SK-N-SH (cell line): ENCODE measurements at regions not wholly inside any gene's neighbourhood (a gene's known extent, or its start where the extent isn't known, plus 50 kb on each side); places are given as distances from the start of the nearest gene placed in this dataset.

ENCODE experiments used
- CTCF ChIA-PET: fragments of 300-600, 350-600 bp; formaldehyde crosslinking; extraction: SDS; loops from one replicate; lab custom pipeline; 2021; lab: Yijun Ruan, JAX
- POLR2A ChIA-PET: fragments of 350-600 bp; sonication (Branson Sonifier 250); formaldehyde crosslinking; extraction: SDS; loops from one replicate; lab custom pipeline; 2020; ENCODE audit warnings: antibody characterized with exemption, inconsistent platforms; lab: Yijun Ruan, JAX
- DNase-seq: peaks from one replicate; pipeline ENCODE4 v3.0.0; 2012
- H2AFZ ChIP-seq: fragments of 200-600 bp; sonication (generic); 2 replicates; pipeline ENCODE4 v1.8.1; 2016; ENCODE audit warnings: antibody characterized with exemption, mild to moderate bottlenecking, low read depth
- H3F3A ChIP-seq: fragments of 200-600 bp; sonication (generic); replicated peaks from 2 replicates; pipeline ENCODE3; 2016; ENCODE audit warnings: antibody characterized with exemption, mild to moderate bottlenecking; ENCODE audit not compliant: insufficient read depth
- H3K27ac ChIP-seq, 2 experiments: fragments of 200-500 bp in 1 of 2; fragments of 200-600 bp in 1 of 2; sonication (Bioruptor generic) in 1 of 2; sonication (generic), shearing (Covaris generic) in 1 of 2; 2 replicates each; pipeline versions ENCODE4 v1.5.1 to v1.6.1; 2014 to 2016; ENCODE audit warnings: low read depth in 2 of 2, inconsistent platforms in 1 of 2, low read length in 1 of 2, mild to moderate bottlenecking in 1 of 2, mixed read lengths in 1 of 2
- H3K27me3 ChIP-seq: fragments of 200-600 bp; sonication (generic), shearing (Covaris generic); 2 replicates; pipeline ENCODE4 v1.6.1; 2016; ENCODE audit warnings: mixed run types; ENCODE audit not compliant: insufficient read depth
- H3K36me3 ChIP-seq, 2 experiments: fragments of 200-500 bp in 1 of 2; fragments of 200-600 bp in 1 of 2; sonication (Bioruptor generic) in 1 of 2; sonication (generic) in 1 of 2; replicated peaks in 1 of 2; 2 replicates each; pipeline versions ENCODE3 to v1.5.1; 2014 to 2016; ENCODE audit warnings: low read length in 1 of 2, mild to moderate bottlenecking in 1 of 2; ENCODE audit not compliant: insufficient read depth in 2 of 2, control insufficient read depth in 1 of 2
- H3K4me1 ChIP-seq, 2 experiments: fragments of 200-500 bp in 1 of 2; fragments of 200-600 bp in 1 of 2; sonication (Bioruptor generic) in 1 of 2; sonication (generic), shearing (Covaris generic) in 1 of 2; 2 replicates each; pipeline versions ENCODE4 v1.5.1 to v1.6.1; 2014 to 2016; ENCODE audit warnings: low read depth in 1 of 2, low read length in 1 of 2, mixed run types in 1 of 2; ENCODE audit not compliant: insufficient read depth in 2 of 2, control insufficient read depth in 1 of 2
- H3K4me2 ChIP-seq: fragments of 200-600 bp; sonication (generic), shearing (Covaris generic); 2 replicates; pipeline ENCODE4 v1.6.1; 2017; ENCODE audit warnings: mixed run types
- H3K4me3 ChIP-seq, 2 experiments: fragments of 200-500 bp in 1 of 2; fragments of 200-600 bp in 1 of 2; sonication (Bioruptor generic) in 1 of 2; sonication (generic), shearing (Covaris generic) in 1 of 2; 2 replicates each; pipeline versions ENCODE4 v1.5.1 to v1.8.1; 2014 to 2016; ENCODE audit warnings: low read depth in 2 of 2, inconsistent platforms in 1 of 2, low read length in 1 of 2, mild to moderate bottlenecking in 1 of 2, mixed read lengths in 1 of 2, moderate library complexity in 1 of 2
- H3K79me2 ChIP-seq: fragments of 200-600 bp; sonication (generic); 2 replicates; pipeline ENCODE4 v1.8.1; 2017; ENCODE audit warnings: mild to moderate bottlenecking; ENCODE audit not compliant: insufficient read depth
- H3K9ac ChIP-seq: fragments of 200-600 bp; sonication (generic); 2 replicates; pipeline ENCODE4 v1.6.1; 2017; ENCODE audit warnings: mixed run types
- H3K9me2 ChIP-seq: fragments of 200-600 bp; sonication (generic); 2 replicates; pipeline ENCODE4 v1.6.1; 2017; ENCODE audit warnings: mixed run types
- H3K9me3 ChIP-seq: fragments of 200-600 bp; sonication (generic); 2 replicates; pipeline ENCODE4 v1.6.1; 2017; ENCODE audit warnings: mixed run types, mild to moderate bottlenecking, moderate library complexity
- H4K20me1 ChIP-seq: fragments of 200-600 bp; sonication (generic); 2 replicates; pipeline ENCODE4 v1.6.1; 2017; ENCODE audit warnings: mild to moderate bottlenecking, mixed run types; ENCODE audit not compliant: insufficient read depth
- CHD2 ChIP-seq: fragments of 150-350 bp; IDR thresholded peaks from 2 replicates; pipeline ENCODE4 v1.6.1; 2018; ENCODE audit warnings: low read length; ENCODE audit not compliant: partially characterized antibody
- EZH2phosphoT487 ChIP-seq: fragments of 200-600 bp; sonication (generic); IDR thresholded peaks from 2 replicates; pipeline ENCODE4 v1.6.1; 2017; ENCODE audit warnings: low read depth, mixed run types, mild to moderate bottlenecking, antibody characterized with exemption, moderate library complexity, borderline replicate concordance
- FOSL2 ChIP-seq: IDR thresholded peaks from 2 replicates; pipeline ENCODE4 v1.4.0; 2012; ENCODE audit warnings: low read depth, mild to moderate bottlenecking, moderate library complexity, borderline replicate concordance
- FOXM1 ChIP-seq: IDR thresholded peaks from 2 replicates; pipeline ENCODE4 v1.4.0; 2012; ENCODE audit warnings: low read depth, mild to moderate bottlenecking
- JUND ChIP-seq: IDR thresholded peaks from 2 replicates; pipeline ENCODE4 v1.4.0; 2012
- MXI1 ChIP-seq: IDR thresholded peaks from 2 replicates; pipeline ENCODE4 v1.6.1; 2012; ENCODE audit warnings: mild to moderate bottlenecking, low read depth, low read length, improper control_type of control experiment
- NRF1 ChIP-seq: IDR thresholded peaks from 2 replicates; pipeline ENCODE4 v1.6.1; 2012; ENCODE audit warnings: low read depth, mild to moderate bottlenecking, low read length
- RAD21 ChIP-seq: IDR thresholded peaks from 2 replicates; pipeline ENCODE4 v1.6.1; 2012; ENCODE audit warnings: mild to moderate bottlenecking, low read length
- SMC3 ChIP-seq: IDR thresholded peaks from 2 replicates; pipeline ENCODE4 v1.6.1; 2012; ENCODE audit warnings: low read depth, low read length, improper control_type of control experiment
- TAF1 ChIP-seq: IDR thresholded peaks from 2 replicates; pipeline ENCODE4 v1.6.1; 2012; ENCODE audit warnings: low read depth, mild to moderate bottlenecking, low read length, moderate library complexity, borderline replicate concordance
- TEAD4 ChIP-seq: IDR thresholded peaks from 2 replicates; pipeline ENCODE4 v1.4.0; 2012; ENCODE audit warnings: mild to moderate bottlenecking, borderline replicate concordance; ENCODE audit not compliant: insufficient read depth
- WGBS: methylation state at CpG from one replicate; pipeline ENCODE4 v1.1.6; 2017; ENCODE audit warnings: low lambda C conversion rate; 5-methylcytosine and 5-hydroxymethylcytosine counted together
- TF ChIP-seq, protein P1 (sequence below): IDR thresholded peaks from 2 replicates; pipeline ENCODE4; 2012
- TF ChIP-seq, protein P2 (sequence below): IDR thresholded peaks from 2 replicates; pipeline ENCODE4 v1.4.0; 2012; ENCODE audit warnings: low read depth, borderline replicate concordance
- TF ChIP-seq, protein P3 (sequence below): IDR thresholded peaks from 2 replicates; pipeline ENCODE4 v1.4.0; 2012; ENCODE audit warnings: low read depth, borderline replicate concordance
- TF ChIP-seq, protein P4 (sequence below): fragments of 200-600 bp; sonication (generic); IDR thresholded peaks from 2 replicates; pipeline ENCODE4 v1.6.1; 2017; ENCODE audit warnings: antibody characterized with exemption, mild to moderate bottlenecking, moderate library complexity

DNA sequence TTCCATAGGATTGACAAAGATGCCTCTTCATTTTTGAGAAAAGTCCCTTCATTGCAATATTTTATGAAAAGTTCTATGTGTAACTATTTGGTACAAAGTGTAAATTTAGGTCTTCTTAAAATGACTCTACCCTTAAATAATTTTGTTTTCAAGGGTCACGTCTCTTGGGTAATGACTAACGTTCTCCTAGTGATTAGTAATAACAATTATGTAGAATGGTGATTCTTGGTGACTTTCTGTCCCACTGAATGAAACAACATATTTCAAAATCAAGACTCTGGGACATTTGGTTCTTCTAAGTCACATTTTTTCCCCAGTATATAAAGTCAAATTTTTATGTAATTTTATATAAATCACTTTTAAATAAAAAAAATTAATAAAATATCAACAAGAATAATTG is 277.5 kb upstream of the ADAMTS5 start:
- Histone ChIP-seq H3K27ac (no peak overlapping the region), H3K79me2 (no peaks in the 10 kb centered on the region), H3K9me2 (no peaks in the 10 kb centered on the region), H3K36me3 (no peaks in the 10 kb centered on the region), H3K9me3 (no peaks in the 10 kb centered on the region), H4K20me1 (no peaks in the 10 kb centered on the region), H3K4me1 (no peaks in the 10 kb centered on the region; a peak in 1 of 4 replicates), H3K4me2 (no peak overlapping the region), H3K27me3 (no peaks in the 10 kb centered on the region), H3F3A (no peaks in the 10 kb centered on the region), H3K9ac (no peak overlapping the region), H3K4me3 (no peak overlapping the region), H2AFZ (no peak overlapping the region)
- POLR2A ChIA-PET, result no interaction called here
- TF ChIP-seq, protein P1, sequence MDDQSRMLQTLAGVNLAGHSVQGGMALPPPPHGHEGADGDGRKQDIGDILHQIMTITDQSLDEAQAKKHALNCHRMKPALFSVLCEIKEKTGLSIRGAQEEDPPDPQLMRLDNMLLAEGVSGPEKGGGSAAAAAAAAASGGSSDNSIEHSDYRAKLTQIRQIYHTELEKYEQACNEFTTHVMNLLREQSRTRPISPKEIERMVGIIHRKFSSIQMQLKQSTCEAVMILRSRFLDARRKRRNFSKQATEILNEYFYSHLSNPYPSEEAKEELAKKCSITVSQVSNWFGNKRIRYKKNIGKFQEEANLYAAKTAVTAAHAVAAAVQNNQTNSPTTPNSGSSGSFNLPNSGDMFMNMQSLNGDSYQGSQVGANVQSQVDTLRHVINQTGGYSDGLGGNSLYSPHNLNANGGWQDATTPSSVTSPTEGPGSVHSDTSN, result no peak
- no peak for TF ChIP-seq FOXM1
- TF ChIP-seq TEAD4, result no peak
- no peak for TF ChIP-seq RAD21
- TF ChIP-seq, protein P2, sequence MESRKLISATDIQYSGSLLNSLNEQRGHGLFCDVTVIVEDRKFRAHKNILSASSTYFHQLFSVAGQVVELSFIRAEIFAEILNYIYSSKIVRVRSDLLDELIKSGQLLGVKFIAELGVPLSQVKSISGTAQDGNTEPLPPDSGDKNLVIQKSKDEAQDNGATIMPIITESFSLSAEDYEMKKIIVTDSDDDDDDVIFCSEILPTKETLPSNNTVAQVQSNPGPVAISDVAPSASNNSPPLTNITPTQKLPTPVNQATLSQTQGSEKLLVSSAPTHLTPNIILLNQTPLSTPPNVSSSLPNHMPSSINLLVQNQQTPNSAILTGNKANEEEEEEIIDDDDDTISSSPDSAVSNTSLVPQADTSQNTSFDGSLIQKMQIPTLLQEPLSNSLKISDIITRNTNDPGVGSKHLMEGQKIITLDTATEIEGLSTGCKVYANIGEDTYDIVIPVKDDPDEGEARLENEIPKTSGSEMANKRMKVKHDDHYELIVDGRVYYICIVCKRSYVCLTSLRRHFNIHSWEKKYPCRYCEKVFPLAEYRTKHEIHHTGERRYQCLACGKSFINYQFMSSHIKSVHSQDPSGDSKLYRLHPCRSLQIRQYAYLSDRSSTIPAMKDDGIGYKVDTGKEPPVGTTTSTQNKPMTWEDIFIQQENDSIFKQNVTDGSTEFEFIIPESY, result no peak
- no peak for TF ChIP-seq CHD2
- TF ChIP-seq, protein P3, sequence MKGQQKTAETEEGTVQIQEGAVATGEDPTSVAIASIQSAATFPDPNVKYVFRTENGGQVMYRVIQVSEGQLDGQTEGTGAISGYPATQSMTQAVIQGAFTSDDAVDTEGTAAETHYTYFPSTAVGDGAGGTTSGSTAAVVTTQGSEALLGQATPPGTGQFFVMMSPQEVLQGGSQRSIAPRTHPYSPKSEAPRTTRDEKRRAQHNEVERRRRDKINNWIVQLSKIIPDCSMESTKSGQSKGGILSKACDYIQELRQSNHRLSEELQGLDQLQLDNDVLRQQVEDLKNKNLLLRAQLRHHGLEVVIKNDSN, result no peak
- TF ChIP-seq JUND, result no peak
- no peak for TF ChIP-seq FOSL2
- TF ChIP-seq, protein P4, sequence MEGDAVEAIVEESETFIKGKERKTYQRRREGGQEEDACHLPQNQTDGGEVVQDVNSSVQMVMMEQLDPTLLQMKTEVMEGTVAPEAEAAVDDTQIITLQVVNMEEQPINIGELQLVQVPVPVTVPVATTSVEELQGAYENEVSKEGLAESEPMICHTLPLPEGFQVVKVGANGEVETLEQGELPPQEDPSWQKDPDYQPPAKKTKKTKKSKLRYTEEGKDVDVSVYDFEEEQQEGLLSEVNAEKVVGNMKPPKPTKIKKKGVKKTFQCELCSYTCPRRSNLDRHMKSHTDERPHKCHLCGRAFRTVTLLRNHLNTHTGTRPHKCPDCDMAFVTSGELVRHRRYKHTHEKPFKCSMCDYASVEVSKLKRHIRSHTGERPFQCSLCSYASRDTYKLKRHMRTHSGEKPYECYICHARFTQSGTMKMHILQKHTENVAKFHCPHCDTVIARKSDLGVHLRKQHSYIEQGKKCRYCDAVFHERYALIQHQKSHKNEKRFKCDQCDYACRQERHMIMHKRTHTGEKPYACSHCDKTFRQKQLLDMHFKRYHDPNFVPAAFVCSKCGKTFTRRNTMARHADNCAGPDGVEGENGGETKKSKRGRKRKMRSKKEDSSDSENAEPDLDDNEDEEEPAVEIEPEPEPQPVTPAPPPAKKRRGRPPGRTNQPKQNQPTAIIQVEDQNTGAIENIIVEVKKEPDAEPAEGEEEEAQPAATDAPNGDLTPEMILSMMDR, result no peak
- TF ChIP-seq MXI1, result no peak
- TF ChIP-seq EZH2phosphoT487, result no peak
- no peak for TF ChIP-seq NRF1
- TF ChIP-seq TAF1, result no peak
- TF ChIP-seq SMC3, result no peak
- 65% methylated on average over 2 of the region's 2 CpGs for WGBS
- no peak for DNase-seq
- CTCF ChIA-PET, result no interaction called here
